Right lobe of liver (tissue), 6 donors: ENCODE measurements at regions not wholly inside any gene's neighbourhood (a gene's known extent, or its start where the extent isn't known, plus 50 kb on each side); places are given as distances from the start of the nearest gene placed in this dataset.

Experiments used
- ATAC-seq, 4 donors: fragments of 200-7000 bp; cut with Tn5 transposase; one replicate each; pipeline ENCODE4 v1.9.1; 2020; ENCODE audit warnings: mild to moderate bottlenecking in 4 of 4, moderate library complexity in 4 of 4
- DNase-seq, 3 donors: peaks; one replicate each; pipeline ENCODE4 v3.0.0-alpha.2; 2020
- H3K27ac ChIP-seq, 3 donors: fragments of 200-600 bp; one replicate each; pipeline ENCODE4 v1.8.0; 2022
- H3K27me3 ChIP-seq, 2 donors: fragments of 200-600 bp; one replicate each; pipeline ENCODE4 v1.8.0; 2022
- H3K36me3 ChIP-seq, 4 donors: fragments of 200-600 bp; sonication (generic) in 1 of 4; one replicate each; pipeline versions ENCODE4 v1.5.1 to v1.8.0; 2017 to 2022; ENCODE audit warnings: control low read depth in 1 of 4
- H3K4me1 ChIP-seq, 4 donors: fragments of 200-600 bp; sonication (generic) in 1 of 4; one replicate each; pipeline versions ENCODE4 v1.5.1 to v1.8.0; 2017 to 2022; ENCODE audit warnings: control low read depth in 1 of 4
- H3K4me3 ChIP-seq, 3 donors: fragments of 200-600 bp; one replicate each; pipeline ENCODE4 v1.8.0; 2022
- H3K9me3 ChIP-seq, 4 donors: fragments of 200-600 bp; sonication (generic) in 1 of 4; one replicate each; pipeline versions ENCODE4 v1.5.1 to v1.8.0; 2017 to 2022; ENCODE audit warnings: control low read depth in 1 of 4
- CTCF ChIP-seq, 4 donors: fragments of 200-600 bp in 3 of 4; fragments of 450-650 bp in 1 of 4; IDR thresholded peaks; one replicate each; pipeline versions ENCODE4 v1.5.1 to v1.8.0; 2016 to 2022; ENCODE audit warnings: antibody characterized with exemption in 4 of 4, mild to moderate bottlenecking in 2 of 4
- POLR2A ChIP-seq: fragments of 450-650 bp; IDR thresholded peaks from one replicate; pipeline ENCODE4 v1.6.1; 2017; ENCODE audit warnings: antibody characterized with exemption, mild to moderate bottlenecking
- WGBS: methylation state at CpG from one replicate; pipeline ENCODE4 v1.1.6; 2018; ENCODE audit warnings: low coverage, low lambda C conversion rate; ENCODE audit not compliant: insufficient coverage; ENCODE audit errors: missing lambda C conversion rate; 5-methylcytosine and 5-hydroxymethylcytosine counted together
- intact Hi-C, 2 donors: fragments of 100-400 bp; cut with DNase I; formaldehyde crosslinking; loops; one replicate each; pipeline versions ENCODE4 v1.11.2 to v1.14.1; 2022
- donor health status: DM: no; HTN: yes; CAD: no.
- donor health status: DM: no; HTN: no; CAD: no.
- donor health status: DM: no; HTN: no; CAD: no.
- donor health status: DM: no; HTN: yes; CAD: no.
- donor health status: DM: no; HTN: yes; CAD: no.

- intact Hi-C loops = no loop called here
- TF ChIP-seq CTCF (IDR thresholded peaks at IDR 0.05) = no peak
- no peak for TF ChIP-seq POLR2A
- 70% methylated on average over 3 of the region's 6 CpGs for WGBS
- Histone ChIP-seq H3K27ac (no peak overlapping the region), H3K9me3 (no peaks in the 10 kb centered on the region), H3K27me3 (no peaks in the 10 kb centered on the region), H3K4me3 (no peak overlapping the region), H3K4me1 (no peaks in the 10 kb centered on the region), H3K36me3 (no peaks in the 10 kb centered on the region)
- DNase-seq (no peak), ATAC-seq (no peak)
Observed at GRCh38 chr19:30130356-30131122, 188.5 kb downstream of the URI1 start.

GRCh38 chr19:30131246-30131645 lies 189.2 kb downstream of the URI1 start:
- 67% methylated on average over 3 of the region's 5 CpGs for WGBS
- DNase-seq = no peak

DNA sequence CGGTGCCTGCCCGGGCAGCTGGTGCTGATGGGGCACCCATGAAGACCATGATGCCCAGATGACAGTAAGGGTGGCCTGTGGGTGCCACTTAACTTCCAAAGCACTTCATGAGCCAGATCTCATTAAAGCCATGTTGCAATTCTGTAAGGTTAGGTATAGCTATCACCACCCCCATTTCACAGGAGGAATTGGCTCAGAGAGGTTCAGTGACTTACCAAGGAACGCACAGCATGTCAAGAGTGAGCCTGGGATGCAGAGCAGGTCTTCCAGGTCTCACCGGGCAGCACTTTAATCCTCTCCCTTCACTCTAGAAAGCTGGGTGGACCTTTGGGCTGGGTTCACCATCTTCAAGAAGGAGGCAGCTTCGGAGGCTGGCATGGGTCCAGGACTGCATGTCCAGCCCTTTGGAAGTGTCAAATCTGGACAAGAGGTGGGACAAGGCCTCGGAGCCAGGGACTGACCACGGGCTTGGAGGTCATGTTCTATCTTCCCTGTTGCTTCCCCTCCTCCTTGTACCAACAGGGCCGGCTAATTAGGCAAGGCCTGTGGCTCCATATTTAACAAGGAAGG lies 189.8 kb downstream of the URI1 start:
- WGBS = 94% methylated on average over 2 of the region's 8 CpGs
- Histone ChIP-seq H3K4me3 (no peak overlapping the region), H3K27ac (no peak overlapping the region), H3K4me1 (no peaks in the 10 kb centered on the region), H3K36me3 (no peaks in the 10 kb centered on the region), H3K9me3 (no peaks in the 10 kb centered on the region), H3K27me3 (no peaks in the 10 kb centered on the region)
- DNase-seq (no peak), ATAC-seq (no peak)
- no peak for TF ChIP-seq POLR2A
- no peak for TF ChIP-seq CTCF (IDR thresholded peaks at IDR 0.05)
- intact Hi-C loops = no loop called here

More at GRCh38 chr19:30131246-30131645, 189.2 kb downstream of the URI1 start:
- Histone ChIP-seq H3K4me3 (no peak overlapping the region), H3K4me1 (no peaks in the 10 kb centered on the region), H3K9me3 (no peaks in the 10 kb centered on the region), H3K36me3 (no peaks in the 10 kb centered on the region), H3K27me3 (no peaks in the 10 kb centered on the region), H3K27ac (no peak overlapping the region)
- TF ChIP-seq CTCF (IDR thresholded peaks at IDR 0.05) (no peak), POLR2A (no peak)
- intact Hi-C loops = no loop called here
- no peak for ATAC-seq

DNA sequence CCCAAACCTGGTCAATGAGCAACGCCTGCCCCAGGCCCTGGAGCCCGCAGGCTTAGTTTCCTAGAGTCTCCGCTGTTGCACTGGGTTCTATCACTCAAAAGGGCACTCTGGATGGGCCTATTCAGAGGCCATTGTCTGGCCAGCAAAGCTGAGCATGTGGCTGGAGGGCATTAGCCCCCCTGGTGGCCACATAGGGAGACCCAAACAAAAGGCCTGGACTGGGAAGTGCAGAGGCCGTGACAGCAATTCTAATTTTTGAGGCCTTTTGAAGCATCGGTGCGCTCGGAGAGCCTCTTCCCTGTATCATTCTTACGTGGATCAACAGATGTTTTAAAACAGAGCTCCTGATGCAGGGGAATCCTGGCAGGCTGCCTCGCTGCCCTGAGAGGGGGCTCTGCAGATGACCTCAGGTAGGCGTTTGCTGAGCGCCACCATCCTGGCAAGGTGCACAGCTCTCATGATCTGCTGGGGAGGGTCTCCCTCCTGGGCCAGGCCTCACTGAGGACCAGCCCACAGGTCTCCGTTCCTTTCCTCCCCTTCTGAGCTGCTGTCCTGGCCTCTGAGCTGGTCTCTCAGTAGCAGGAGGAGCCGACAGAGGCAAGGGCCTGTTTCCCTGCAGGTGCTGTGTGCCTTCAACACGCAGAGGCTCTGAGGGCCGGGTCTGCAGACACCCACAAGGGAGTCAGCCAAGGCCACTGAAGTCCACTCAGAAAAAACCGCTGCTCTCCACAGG lies 190.5 kb downstream of the URI1 start:
- Histone ChIP-seq H3K4me3 (no peak overlapping the region), H3K9me3 (no peaks in the 10 kb centered on the region), H3K27ac (no peak overlapping the region), H3K36me3 (no peaks in the 10 kb centered on the region), H3K4me1 (no peaks in the 10 kb centered on the region), H3K27me3 (no peaks in the 10 kb centered on the region)
- ATAC-seq = no peak
- no peak for DNase-seq
- TF ChIP-seq POLR2A (no peak), CTCF (IDR thresholded peaks at IDR 0.05) (no peak)
- intact Hi-C loops = no loop called here
- WGBS = 80% methylated on average over 2 of the region's 16 CpGs
